ENCODE measurements at regions not wholly inside any gene's neighbourhood (a gene's known extent, or its start where the extent isn't known, plus 50 kb on each side); places are given as distances from the start of the nearest gene placed in this dataset.

DNA sequence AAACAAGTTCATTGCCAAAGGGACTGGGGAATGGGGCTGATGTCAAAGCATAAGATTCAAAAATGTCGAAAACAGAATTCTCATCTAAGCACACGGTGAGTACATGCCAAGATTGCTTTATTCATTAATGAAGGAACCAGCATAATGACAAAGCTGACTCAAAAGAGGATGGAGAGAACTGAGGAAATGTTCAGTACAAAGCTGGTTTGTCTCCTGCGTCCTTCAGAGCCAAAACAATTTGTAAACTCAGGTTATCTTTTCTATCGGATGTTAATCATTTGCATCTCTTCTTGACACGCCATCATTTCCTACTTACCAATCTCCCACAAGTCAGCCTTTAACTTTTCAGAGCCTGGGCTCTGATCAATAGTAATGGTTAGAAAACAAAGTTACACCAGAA is 195.6 kb upstream of the PMEPA1 start:
- TF ChIP-seq, protein P1, sequence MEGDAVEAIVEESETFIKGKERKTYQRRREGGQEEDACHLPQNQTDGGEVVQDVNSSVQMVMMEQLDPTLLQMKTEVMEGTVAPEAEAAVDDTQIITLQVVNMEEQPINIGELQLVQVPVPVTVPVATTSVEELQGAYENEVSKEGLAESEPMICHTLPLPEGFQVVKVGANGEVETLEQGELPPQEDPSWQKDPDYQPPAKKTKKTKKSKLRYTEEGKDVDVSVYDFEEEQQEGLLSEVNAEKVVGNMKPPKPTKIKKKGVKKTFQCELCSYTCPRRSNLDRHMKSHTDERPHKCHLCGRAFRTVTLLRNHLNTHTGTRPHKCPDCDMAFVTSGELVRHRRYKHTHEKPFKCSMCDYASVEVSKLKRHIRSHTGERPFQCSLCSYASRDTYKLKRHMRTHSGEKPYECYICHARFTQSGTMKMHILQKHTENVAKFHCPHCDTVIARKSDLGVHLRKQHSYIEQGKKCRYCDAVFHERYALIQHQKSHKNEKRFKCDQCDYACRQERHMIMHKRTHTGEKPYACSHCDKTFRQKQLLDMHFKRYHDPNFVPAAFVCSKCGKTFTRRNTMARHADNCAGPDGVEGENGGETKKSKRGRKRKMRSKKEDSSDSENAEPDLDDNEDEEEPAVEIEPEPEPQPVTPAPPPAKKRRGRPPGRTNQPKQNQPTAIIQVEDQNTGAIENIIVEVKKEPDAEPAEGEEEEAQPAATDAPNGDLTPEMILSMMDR (IDR thresholded peaks at IDR 0.05 in 4 of 5, conservative IDR thresholded peaks at IDR 0.05 in 1 of 5): no peak
- TF ChIP-seq POLR2A (IDR thresholded peaks at IDR 0.05): no peak
